C4-2B (cell line): ENCODE measurements at regions not wholly inside any gene's neighbourhood (a gene's known extent, or its start where the extent isn't known, plus 50 kb on each side); places are given as distances from the start of the nearest gene placed in this dataset.

Experiments
- H3K27ac ChIP-seq: fragments of 450-650 bp; 2 replicates; pipeline ENCODE4 v1.5.1; 2017
- ZFX ChIP-seq: fragments of 450-650 bp; IDR thresholded peaks from 2 replicates; pipeline ENCODE4 v1.6.1; 2017
- TF ChIP-seq, protein P1 (sequence below): fragments of 450-650 bp; conservative IDR thresholded peaks from 2 replicates; pipeline ENCODE4 v1.5.1; 2017; ENCODE audit warnings: mild to moderate bottlenecking

DNA sequence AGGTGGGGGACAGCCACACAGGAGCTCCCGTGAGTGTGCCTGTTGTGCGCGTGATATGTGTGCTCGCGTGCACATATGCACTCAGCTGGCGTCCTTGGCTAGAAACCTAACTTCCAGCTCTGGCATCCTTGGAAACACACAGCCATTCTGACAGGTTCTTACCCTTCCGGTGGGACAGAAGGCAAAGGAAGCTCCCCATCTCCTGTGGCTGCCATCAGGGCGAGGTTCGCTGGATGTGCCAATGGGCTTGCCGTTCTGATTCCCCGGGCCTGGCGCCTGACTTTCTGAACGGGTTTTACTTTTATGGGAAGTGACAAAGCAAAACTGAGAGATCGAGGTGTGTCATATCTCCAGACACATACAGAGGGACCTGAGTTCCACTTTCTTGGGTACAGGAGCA is 124.7 kb downstream of the PAPOLA start:
- no peak overlapping the region for H3K27ac ChIP-seq
- TF ChIP-seq ZFX = no peak
- TF ChIP-seq, protein P1, sequence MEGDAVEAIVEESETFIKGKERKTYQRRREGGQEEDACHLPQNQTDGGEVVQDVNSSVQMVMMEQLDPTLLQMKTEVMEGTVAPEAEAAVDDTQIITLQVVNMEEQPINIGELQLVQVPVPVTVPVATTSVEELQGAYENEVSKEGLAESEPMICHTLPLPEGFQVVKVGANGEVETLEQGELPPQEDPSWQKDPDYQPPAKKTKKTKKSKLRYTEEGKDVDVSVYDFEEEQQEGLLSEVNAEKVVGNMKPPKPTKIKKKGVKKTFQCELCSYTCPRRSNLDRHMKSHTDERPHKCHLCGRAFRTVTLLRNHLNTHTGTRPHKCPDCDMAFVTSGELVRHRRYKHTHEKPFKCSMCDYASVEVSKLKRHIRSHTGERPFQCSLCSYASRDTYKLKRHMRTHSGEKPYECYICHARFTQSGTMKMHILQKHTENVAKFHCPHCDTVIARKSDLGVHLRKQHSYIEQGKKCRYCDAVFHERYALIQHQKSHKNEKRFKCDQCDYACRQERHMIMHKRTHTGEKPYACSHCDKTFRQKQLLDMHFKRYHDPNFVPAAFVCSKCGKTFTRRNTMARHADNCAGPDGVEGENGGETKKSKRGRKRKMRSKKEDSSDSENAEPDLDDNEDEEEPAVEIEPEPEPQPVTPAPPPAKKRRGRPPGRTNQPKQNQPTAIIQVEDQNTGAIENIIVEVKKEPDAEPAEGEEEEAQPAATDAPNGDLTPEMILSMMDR = no peak

DNA sequence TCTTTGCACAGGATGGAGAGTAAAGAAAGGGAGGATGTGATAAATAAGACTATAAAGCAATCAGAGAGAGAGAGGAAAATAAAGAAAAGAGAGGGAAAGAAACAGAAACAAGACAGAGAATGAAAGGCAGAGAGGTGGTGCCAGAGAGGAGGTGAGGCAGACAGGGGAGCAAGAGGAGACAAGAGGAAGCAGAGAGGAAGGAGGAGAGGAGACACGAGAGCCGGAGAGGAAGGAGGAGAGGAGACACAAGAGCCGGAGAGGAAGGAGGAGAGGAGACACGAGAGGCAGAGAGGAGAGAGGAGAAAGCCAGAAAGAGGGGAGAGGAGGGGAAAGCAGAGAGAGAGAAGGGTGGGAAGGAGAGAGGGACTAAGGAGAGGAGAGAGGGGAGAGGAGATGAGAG is 125.2 kb downstream of the PAPOLA start:
- H3K27ac ChIP-seq = no peak overlapping the region
- TF ChIP-seq, protein P1 = no peak
- TF ChIP-seq ZFX = no peak

GRCh38 chr14:96627811-96628775 is 125.9 kb downstream of the PAPOLA start:
- no peak overlapping the region for H3K27ac ChIP-seq
- no peak for TF ChIP-seq ZFX
- TF ChIP-seq, protein P1 = no peak

- no peak overlapping the region for H3K27ac ChIP-seq
- TF ChIP-seq, protein P1 = no peak
- no peak for TF ChIP-seq ZFX
Measured at GRCh38 chr14:96629082-96629481, 126.9 kb downstream of the PAPOLA start.

- no peak for TF ChIP-seq ZFX
- TF ChIP-seq, protein P1 = no peak
- no peak overlapping the region for H3K27ac ChIP-seq
Measured at GRCh38 chr14:96629558-96630222, 127.5 kb downstream of the PAPOLA start.

DNA sequence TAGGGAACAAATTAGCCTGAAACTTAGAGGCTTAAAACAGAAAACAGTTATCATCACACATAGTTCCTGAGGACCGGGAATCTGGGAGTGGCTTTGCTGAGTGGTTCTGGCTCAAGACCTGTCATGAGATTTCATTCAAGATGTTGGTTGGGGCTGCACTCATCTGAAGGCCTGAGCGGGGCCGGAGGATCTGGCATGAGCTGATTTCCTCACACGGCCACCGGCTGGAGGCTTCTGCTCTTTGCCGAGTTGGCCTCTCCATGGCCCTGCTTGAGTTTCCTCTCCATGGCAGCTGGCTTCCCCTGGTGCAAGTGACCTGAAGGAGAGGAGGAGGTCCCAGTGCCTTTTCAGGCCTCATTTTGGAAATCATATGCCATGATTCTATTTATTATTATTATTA is 128.1 kb downstream of the PAPOLA start:
- H3K27ac ChIP-seq = no peak overlapping the region
- TF ChIP-seq ZFX = no peak
- TF ChIP-seq, protein P1 = no peak

- no peak for TF ChIP-seq ZFX
- TF ChIP-seq, protein P1 = no peak
- no peak overlapping the region for H3K27ac ChIP-seq
Measured at GRCh38 chr14:96631030-96631429, 128.8 kb downstream of the PAPOLA start.
